ENCODE measurements at regions not wholly inside any gene's neighbourhood (a gene's known extent, or its start where the extent isn't known, plus 50 kb on each side); places are given as distances from the start of the nearest gene placed in this dataset.

DNA sequence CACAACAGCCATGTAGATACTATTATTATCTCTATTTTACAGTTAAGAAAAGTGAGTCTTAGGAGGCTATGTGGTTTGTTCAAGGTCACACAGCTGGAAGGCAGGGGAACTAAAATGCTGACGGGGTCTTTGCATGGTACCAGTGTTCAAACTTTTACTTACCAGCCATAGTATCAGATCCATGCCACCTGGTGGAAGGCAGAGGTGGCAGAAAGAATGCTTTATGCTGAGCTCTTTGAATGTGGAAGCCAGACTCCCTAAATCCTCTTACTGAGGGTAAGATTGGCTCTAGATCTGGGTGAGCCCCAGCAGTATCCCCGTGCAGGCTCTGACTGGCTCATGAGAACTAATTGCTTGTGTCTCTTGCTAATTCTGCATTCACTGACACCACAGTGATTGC lies 54.3 kb upstream of the NAV2 start:
- TF ChIP-seq CTCF (IDR thresholded peaks at IDR 0.05; ENCODE audit: poor library complexity, severe bottlenecking), result peak; percentile 27
- TF ChIP-seq POLR2AphosphoS5 (IDR thresholded peaks at IDR 0.05), result no peak
- no peak for TF ChIP-seq EP300 (conservative IDR thresholded peaks at IDR 0.05; ENCODE audit: poor library complexity, severe bottlenecking)
- no peak for TF ChIP-seq SMC3 (conservative IDR thresholded peaks at IDR 0.05; ENCODE audit: poor library complexity)

Data from neural cell (in vitro differentiated cells).